H1 (cell line): ENCODE measurements at regions not wholly inside any gene's neighbourhood (a gene's known extent, or its start where the extent isn't known, plus 50 kb on each side); places are given as distances from the start of the nearest gene placed in this dataset.

Experiments
- CTCF ChIA-PET: fragments of 300-600 bp; sonication (Branson Sonifier 250); formaldehyde crosslinking; loops from one replicate; lab custom pipeline; 2021; ENCODE audit not compliant: partially characterized antibody; lab: Charles Lee
- POLR2A ChIA-PET: fragments of 300-600 bp; sonication (Branson Sonifier 250); formaldehyde crosslinking; loops from one replicate; lab custom pipeline; 2021; ENCODE audit warnings: inconsistent platforms; ENCODE audit not compliant: partially characterized antibody; lab: Charles Lee
- DNase-seq, 2 experiments: peaks; one replicate each; pipeline versions ENCODE4 v3.0.0 to v3.0.0-alpha.2; 2010 to 2022; ENCODE audit warnings: low spot score in 2 of 2, low read depth in 1 of 2, mixed read lengths in 1 of 2
- FAIRE-seq: peaks from 2 replicates; lab custom pipeline; 2011; peaks lifted over from hg19 to GRCh38; lab: Jason Lieb, UNC
- H2AFZ ChIP-seq: 2 replicates; pipeline ENCODE4 v1.8.1; 2012; ENCODE audit warnings: low read length, inconsistent platforms
- H2AK5ac ChIP-seq: 2 replicates; pipeline ENCODE4 v1.6.1; 2013; ENCODE audit warnings: low read depth, low read length
- H2BK120ac ChIP-seq: replicated peaks from 2 replicates; pipeline ENCODE3; 2013; ENCODE audit warnings: low read depth, low read length, inconsistent platforms
- H2BK12ac ChIP-seq: 2 replicates; pipeline ENCODE4 v1.6.1; 2013; ENCODE audit warnings: low read depth, low read length
- H2BK15ac ChIP-seq: 2 replicates; pipeline ENCODE4 v1.6.1; 2013; ENCODE audit warnings: low read length
- H2BK20ac ChIP-seq: 2 replicates; pipeline ENCODE4 v1.6.1; 2013; ENCODE audit warnings: low read length
- H2BK5ac ChIP-seq: 2 replicates; pipeline ENCODE4 v1.6.1; 2013; ENCODE audit warnings: low read depth, low read length
- H3K14ac ChIP-seq: 2 replicates; pipeline ENCODE4 v1.6.1; 2013; ENCODE audit warnings: inconsistent platforms; ENCODE audit not compliant: insufficient read length
- H3K18ac ChIP-seq: 2 replicates; pipeline ENCODE4 v1.6.1; 2013; ENCODE audit warnings: low read length; ENCODE audit errors: extremely low read depth
- H3K23ac ChIP-seq: 2 replicates; pipeline ENCODE4 v1.6.1; 2013; ENCODE audit warnings: inconsistent platforms; ENCODE audit not compliant: insufficient read length
- H3K23me2 ChIP-seq: 2 replicates; pipeline ENCODE4 v1.6.1; 2013; ENCODE audit warnings: low read depth, low read length
- H3K27ac ChIP-seq: 2 replicates; pipeline ENCODE4 v1.6.1; 2011; ENCODE audit warnings: low read depth, low read length, inconsistent platforms
- H3K27me3 ChIP-seq, 4 experiments: replicated peaks in 1 of 4; 1 replicate in 1 of 4; 2 replicates in 3 of 4; pipeline versions ENCODE4 v1.6.1 to v1.8.1; 2011 to 2013; ENCODE audit warnings: low read length in 3 of 4, mild to moderate bottlenecking in 3 of 4, inconsistent platforms in 2 of 4, mixed read lengths in 2 of 4, moderate library complexity in 1 of 4; ENCODE audit not compliant: control insufficient read depth in 3 of 4, insufficient read depth in 3 of 4; ENCODE audit errors: extremely low read depth in 1 of 4
- H3K36me3 ChIP-seq, 4 experiments: 2 replicates each; pipeline versions ENCODE4 v1.6.1 to v1.8.1; 2011 to 2013; ENCODE audit warnings: mild to moderate bottlenecking in 4 of 4, low read length in 3 of 4, moderate library complexity in 2 of 4, control low read depth in 1 of 4, inconsistent platforms in 1 of 4; ENCODE audit not compliant: insufficient read depth in 4 of 4, control insufficient read depth in 2 of 4
- H3K4ac ChIP-seq: replicated peaks from 2 replicates; pipeline ENCODE3; 2013; ENCODE audit warnings: low read length, low read depth, mixed read lengths, inconsistent platforms; ENCODE audit not compliant: insufficient read length
- H3K4me1 ChIP-seq, 4 experiments: replicated peaks in 1 of 4; 1 replicate in 1 of 4; 2 replicates in 3 of 4; pipeline versions ENCODE4 v1.6.1 to v1.8.1; 2011 to 2013; ENCODE audit warnings: low read length in 3 of 4, inconsistent platforms in 2 of 4, mixed read lengths in 1 of 4; ENCODE audit not compliant: insufficient read depth in 4 of 4, control insufficient read depth in 3 of 4
- H3K4me2 ChIP-seq, 2 experiments: 2 replicates each; pipeline versions ENCODE4 v1.6.1 to v1.8.1; 2011 to 2013; ENCODE audit warnings: low read depth in 2 of 2, low read length in 2 of 2, control low read depth in 1 of 2, inconsistent platforms in 1 of 2, mild to moderate bottlenecking in 1 of 2; ENCODE audit not compliant: insufficient read depth in 1 of 2
- H3K4me3 ChIP-seq, 4 experiments: fragments of 200-600, 300-600 bp in 1 of 4; sonication (generic), shearing (Covaris generic), sonication (Bioruptor Twin) in 1 of 4; 2 replicates each; pipeline versions ENCODE4 v1.5.1 to v1.8.1; 2011 to 2016; ENCODE audit warnings: low read length in 4 of 4, low read depth in 3 of 4, control low read depth in 2 of 4, inconsistent platforms in 2 of 4, mild to moderate bottlenecking in 2 of 4, mixed read lengths in 1 of 4, moderate library complexity in 1 of 4; ENCODE audit not compliant: insufficient read depth in 2 of 4; ENCODE audit errors: extremely low read depth in 1 of 4
- H3K56ac ChIP-seq: replicated peaks from 2 replicates; pipeline ENCODE3; 2013; ENCODE audit warnings: low read depth, mild to moderate bottlenecking, mixed read lengths, low read length, inconsistent platforms; ENCODE audit not compliant: insufficient read length
- H3K79me1 ChIP-seq: 2 replicates; pipeline ENCODE4 v1.6.1; 2013; ENCODE audit warnings: low read depth, low read length, control low read depth
- H3K79me2 ChIP-seq, 2 experiments: 2 replicates each; pipeline versions ENCODE4 v1.6.1 to v1.8.1; 2012 to 2013; ENCODE audit warnings: low read length in 2 of 2, mild to moderate bottlenecking in 2 of 2, inconsistent platforms in 1 of 2; ENCODE audit not compliant: insufficient read depth in 2 of 2, control insufficient read depth in 1 of 2
- H3K9ac ChIP-seq, 4 experiments: replicated peaks in 1 of 4; 1 replicate in 1 of 4; 2 replicates in 3 of 4; pipeline versions ENCODE4 v1.6.1 to v1.8.1; 2011 to 2013; ENCODE audit warnings: low read depth in 3 of 4, low read length in 3 of 4, control low read depth in 2 of 4, mild to moderate bottlenecking in 2 of 4, moderate library complexity in 2 of 4, inconsistent platforms in 1 of 4; ENCODE audit errors: extremely low read depth in 1 of 4
- H3K9me3 ChIP-seq, 2 experiments: 2 replicates each; pipeline versions ENCODE4 v1.6.1 to v1.8.1; 2012 to 2013; ENCODE audit warnings: mild to moderate bottlenecking in 2 of 2, moderate library complexity in 2 of 2, control low read depth in 1 of 2, inconsistent platforms in 1 of 2, low read depth in 1 of 2, low read length in 1 of 2, mixed read lengths in 1 of 2; ENCODE audit not compliant: insufficient read depth in 2 of 2
- H4K20me1 ChIP-seq, 2 experiments: replicated peaks in 1 of 2; 2 replicates each; pipeline versions ENCODE3 to v1.8.1; 2011 to 2013; ENCODE audit warnings: inconsistent platforms in 2 of 2, low read length in 2 of 2, mild to moderate bottlenecking in 1 of 2; ENCODE audit not compliant: insufficient read depth in 2 of 2, control insufficient read depth in 1 of 2
- H4K5ac ChIP-seq: 2 replicates; pipeline ENCODE4 v1.6.1; 2013; ENCODE audit warnings: low read length, low read depth, mixed read lengths, inconsistent platforms; ENCODE audit not compliant: insufficient read length
- H4K8ac ChIP-seq: 2 replicates; pipeline ENCODE4 v1.8.0; 2013; ENCODE audit warnings: mild to moderate bottlenecking, moderate library complexity, low read length, inconsistent platforms; ENCODE audit not compliant: insufficient read depth; ENCODE audit errors: extremely low read depth
- H4K91ac ChIP-seq: replicated peaks from 2 replicates; pipeline ENCODE3; 2013; ENCODE audit warnings: low read length, mixed read lengths, inconsistent platforms; ENCODE audit not compliant: insufficient read length
- ATF2 ChIP-seq: IDR thresholded peaks from 2 replicates; pipeline ENCODE4 v1.6.1; 2012; ENCODE audit warnings: low read length, inconsistent platforms
- BCL11A ChIP-seq, 2 experiments: IDR thresholded peaks; one replicate each; pipeline ENCODE4 v1.6.1; 2011; ENCODE audit warnings: low read depth in 2 of 2, low read length in 2 of 2, mild to moderate bottlenecking in 2 of 2
- E2F6 ChIP-seq: IDR thresholded peaks from 2 replicates; pipeline ENCODE4 v1.6.1; 2012; ENCODE audit warnings: inconsistent platforms
- EZH2 ChIP-seq: fragments of 200-600 bp; sonication (generic); IDR thresholded peaks from 2 replicates; pipeline ENCODE4 v1.7.1; 2012; ENCODE audit warnings: low read depth, mild to moderate bottlenecking, moderate library complexity, low read length, inconsistent platforms; ENCODE audit not compliant: severe bottlenecking
- GABPA ChIP-seq: IDR thresholded peaks from 2 replicates; pipeline ENCODE4 v1.6.1; 2011; ENCODE audit warnings: mild to moderate bottlenecking, low read length, moderate library complexity, borderline replicate concordance; ENCODE audit not compliant: insufficient read depth
- JUN ChIP-seq: IDR thresholded peaks from 2 replicates; pipeline ENCODE4 v1.6.1; 2011; ENCODE audit warnings: low read depth, mild to moderate bottlenecking, improper control_type of control experiment, low read length
- KDM1A ChIP-seq: fragments of 200-600, 300-600 bp; sonication (generic); IDR thresholded peaks from 2 replicates; pipeline ENCODE4 v1.7.1; 2016; ENCODE audit warnings: mild to moderate bottlenecking, low read length, borderline replicate concordance
- NANOG ChIP-seq: IDR thresholded peaks from 2 replicates; pipeline ENCODE4 v1.6.1; 2011; ENCODE audit warnings: low read length, low read depth, mild to moderate bottlenecking, inconsistent platforms; ENCODE audit not compliant: insufficient read depth, poor library complexity, severe bottlenecking
- SP2 ChIP-seq: IDR thresholded peaks from 2 replicates; pipeline ENCODE4 v1.6.1; 2012; ENCODE audit warnings: mild to moderate bottlenecking, low read length, inconsistent platforms
- WGBS, 2 experiments: shearing (Covaris generic) in 1 of 2; methylation state at CpG; one replicate each; pipeline versions ENCODE4 v1.1.6 to v1.1.7; 2013 to 2015; ENCODE audit warnings: low lambda C conversion rate in 2 of 2, mixed read lengths in 2 of 2, inconsistent platforms in 1 of 2, low coverage in 1 of 2, missing lambda C conversion rate in 1 of 2; ENCODE audit not compliant: insufficient replicate concordance in 2 of 2, insufficient coverage in 1 of 2, insufficient read length in 1 of 2; ENCODE audit errors: extremely low coverage in 1 of 2, missing lambda C conversion rate in 1 of 2; 5-methylcytosine and 5-hydroxymethylcytosine counted together

DNA sequence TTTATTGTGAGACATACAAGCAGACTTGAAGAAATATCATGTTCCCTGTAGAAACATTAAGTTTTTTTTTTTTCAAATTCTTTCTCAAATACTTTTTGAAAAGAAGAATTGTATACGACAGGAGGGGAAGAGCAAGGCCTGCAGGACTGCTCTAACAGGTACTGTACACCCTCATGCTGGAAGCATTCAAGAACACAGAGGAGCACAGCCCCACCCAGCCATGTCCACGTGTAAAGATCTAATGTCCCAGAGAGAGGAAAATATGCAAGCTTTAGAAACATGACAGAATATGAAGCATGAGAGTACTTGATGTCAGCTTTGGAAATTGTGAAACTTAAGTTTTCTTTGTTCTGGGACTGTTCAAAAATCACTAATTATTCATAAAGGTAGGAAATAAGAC, 191.6 kb downstream of the TTC32 start:
- Histone ChIP-seq H2BK15ac (no peak overlapping the region), H2BK12ac (no peak overlapping the region), H3K4ac (no peak overlapping the region), H3K4me3 (no peak overlapping the region), H3K36me3 (no peaks in the 10 kb centered on the region), H3K18ac (no peak overlapping the region)
- WGBS, 2 experiments, result 71% methylated on average over 2 of the region's 2 CpGs; no CpG with 5 or more reads in 1 of the 2 experiments
- TF ChIP-seq KDM1A (no peak), JUN (no peak), NANOG (no peak), E2F6 (no peak), ATF2 (no peak), GABPA (no peak), EZH2 (no peak), SP2 (no peak), BCL11A (IDR thresholded peaks at IDR 0.05; ENCODE audit: low read depth in 2 of 2, low read length in 2 of 2) (no peak)
- TF ChIP-seq, all 59 proteins: peak for 0
- Histone ChIP-seq H2BK20ac (no peak overlapping the region), H4K5ac (no peak overlapping the region), H3K79me2 (no peaks in the 10 kb centered on the region), H3K23ac (no peak overlapping the region), H2AFZ (no peak overlapping the region), H2BK5ac (no peak overlapping the region), H3K9ac (no peak overlapping the region), H4K8ac (no peak overlapping the region), H3K23me2 (no peaks in the 10 kb centered on the region), H3K79me1 (no peaks in the 10 kb centered on the region), H2AK5ac (no peak overlapping the region), H3K56ac (no peak overlapping the region), H3K27ac (no peak overlapping the region), H4K91ac (no peak overlapping the region), H3K4me2 (no peak overlapping the region), H2BK120ac (no peak overlapping the region), H4K20me1 (no peaks in the 10 kb centered on the region), H3K4me1 (no peaks in the 10 kb centered on the region), H3K27me3 (no peaks in the 10 kb centered on the region; a peak in 1 of 7 replicates), H3K9me3 (no peaks in the 10 kb centered on the region), H3K14ac (no peak overlapping the region)
- FAIRE-seq (no peak), DNase-seq (no peak)
- ChIA-PET CTCF (interaction anchor here (0.6 to 1.2 kb wide), 5 partner anchors 16 to 385 kb away, joined by 3 to 9 read pairs (median 3); no protein-coding TSS in a partner anchor), POLR2A (no interaction called here)
